HepG2 (cell line): ENCODE measurements at regions not wholly inside any gene's neighbourhood (a gene's known extent, or its start where the extent isn't known, plus 50 kb on each side); places are given as distances from the start of the nearest gene placed in this dataset.

Experiments used
- ATAC-seq: fragments of 200-7000 bp; cut with Tn5 transposase; 3 replicates; pipeline ENCODE4 v1.9.1; 2020; ENCODE audit warnings: mild to moderate bottlenecking, moderate library complexity
- BruUV-seq: library from RNA; stranded (reverse); fragments of 400-500 nt; replicated peaks from 2 replicates; lab custom pipeline; 2021; lab: Mats Ljungman, UMichigan
- CTCF ChIA-PET: fragments of 300-600 bp; formaldehyde crosslinking; extraction: SDS; loops from one replicate; lab custom pipeline; 2021; ENCODE audit warnings: low total read pairs, inconsistent platforms, low intra/inter-chr PET ratio; lab: Yijun Ruan, JAX
- POLR2A ChIA-PET: fragments of 350-600 bp; sonication (Branson Sonifier 250); formaldehyde crosslinking; loops from one replicate; lab custom pipeline; 2020; ENCODE audit warnings: antibody characterized with exemption, inconsistent platforms; lab: Yijun Ruan, JAX
- DNase-seq: peaks from one replicate; pipeline ENCODE4 v3.0.0-alpha.2; 2015; ENCODE audit warnings: low spot score
- FAIRE-seq: peaks from 3 replicates; lab custom pipeline; 2011; peaks lifted over from hg19 to GRCh38; lab: Jason Lieb, UNC
- H2AFZ ChIP-seq: one replicate; pipeline ENCODE4 v1.6.1; 2011; ENCODE audit warnings: low read length, inconsistent platforms
- H3K27ac ChIP-seq: fragments of 300-600 bp; 3 replicates; pipeline ENCODE4 v1.8.0; 2011; ENCODE audit warnings: mixed run types, mild to moderate bottlenecking, mixed read lengths, low read length, inconsistent platforms; ENCODE audit not compliant: insufficient read depth; ENCODE audit errors: extremely low read length
- H3K27me3 ChIP-seq, 2 experiments: fragments of 200-600 bp in 1 of 2; 2 replicates in 1 of 2; 3 replicates in 1 of 2; pipeline versions ENCODE4 v1.6.0 to v1.8.0; 2011; ENCODE audit warnings: low read length in 2 of 2, mild to moderate bottlenecking in 2 of 2, moderate library complexity in 2 of 2, inconsistent platforms in 1 of 2; ENCODE audit not compliant: insufficient read depth in 2 of 2, control insufficient read depth in 1 of 2
- H3K36me3 ChIP-seq, 2 experiments: fragments of 200-600 bp in 1 of 2; replicated peaks in 1 of 2; 2 replicates in 1 of 2; 3 replicates in 1 of 2; pipeline versions ENCODE4 v1.5.1 to v1.8.0; 2011; ENCODE audit warnings: low read length in 2 of 2, inconsistent platforms in 1 of 2; ENCODE audit not compliant: insufficient read depth in 2 of 2, control insufficient read depth in 1 of 2
- H3K4me1 ChIP-seq: 2 replicates; pipeline ENCODE4 v1.5.1; 2012; ENCODE audit warnings: low read length, inconsistent platforms; ENCODE audit not compliant: insufficient read depth
- H3K4me2 ChIP-seq: 2 replicates; pipeline ENCODE4 v1.6.0; 2011; ENCODE audit warnings: low read depth, low read length, inconsistent platforms
- H3K4me3 ChIP-seq, 3 experiments: fragments of 200-600 bp in 1 of 3; sonication (generic), shearing (Covaris generic) in 1 of 3; replicated peaks in 1 of 3; 2 replicates each; pipeline ENCODE4 v1.5.1; 2011 to 2016; ENCODE audit warnings: low read length in 3 of 3, inconsistent platforms in 2 of 3, low read depth in 2 of 3, mild to moderate bottlenecking in 2 of 3, control low read depth in 1 of 3, mixed read lengths in 1 of 3; ENCODE audit not compliant: insufficient read depth in 1 of 3
- H3K79me2 ChIP-seq: one replicate; pipeline ENCODE4 v1.6.1; 2011; ENCODE audit warnings: low read length, inconsistent platforms; ENCODE audit not compliant: insufficient read depth
- H3K9ac ChIP-seq: 2 replicates; pipeline ENCODE4 v1.6.0; 2011; ENCODE audit warnings: mild to moderate bottlenecking, low read depth, low read length, inconsistent platforms; ENCODE audit not compliant: insufficient read depth
- H3K9me3 ChIP-seq: 2 replicates; pipeline ENCODE4 v1.5.1; 2012; ENCODE audit warnings: mild to moderate bottlenecking, low read length
- H4K20me1 ChIP-seq: 2 replicates; pipeline ENCODE4 v1.6.0; 2011; ENCODE audit warnings: inconsistent platforms, mild to moderate bottlenecking, low read length, moderate library complexity; ENCODE audit not compliant: insufficient read depth
- E2F5 ChIP-seq: sonication (generic); formaldehyde crosslinking; conservative IDR thresholded peaks from 2 replicates; pipeline ENCODE4 v1.4.0; 2020; ENCODE audit warnings: missing genetic modification reagents
- ELF1 ChIP-seq: sonication (generic); formaldehyde crosslinking; IDR thresholded peaks from 2 replicates; pipeline ENCODE4 v1.4.0; 2020; ENCODE audit warnings: missing genetic modification reagents
- FOXM1 ChIP-seq: sonication (generic); formaldehyde crosslinking; IDR thresholded peaks from 2 replicates; pipeline ENCODE4 v1.5.0; 2020; ENCODE audit warnings: missing genetic modification reagents
- JUNB ChIP-seq: sonication (generic); formaldehyde crosslinking; IDR thresholded peaks from 2 replicates; pipeline ENCODE4 v1.8.0; 2022; ENCODE audit warnings: missing genetic modification reagents, mild to moderate bottlenecking, borderline replicate concordance
- MEIS1 ChIP-seq: sonication (generic); formaldehyde crosslinking; IDR thresholded peaks from 2 replicates; pipeline ENCODE4 v1.9.0; 2021; ENCODE audit warnings: mild to moderate bottlenecking, missing genetic modification reagents, moderate library complexity, borderline replicate concordance
- RBM39 ChIP-seq: fragments of 200-400 bp; formaldehyde crosslinking; IDR thresholded peaks from one replicate; pipeline ENCODE4 v1.6.1; 2018; ENCODE audit warnings: antibody characterized with exemption, mild to moderate bottlenecking, low read depth, low read length; ENCODE audit not compliant: poor library complexity, severe bottlenecking
- SRSF9 ChIP-seq: fragments of 200-400 bp; formaldehyde crosslinking; IDR thresholded peaks from 2 replicates; pipeline ENCODE4 v1.6.1; 2018; ENCODE audit warnings: borderline replicate concordance, mild to moderate bottlenecking, low read depth, low read length; ENCODE audit not compliant: insufficient read depth, poor library complexity, severe bottlenecking
- TCF12 ChIP-seq, 2 experiments: fragments of 450-650 bp in 1 of 2; sonication (generic) in 1 of 2; formaldehyde crosslinking in 1 of 2; IDR thresholded peaks; 2 replicates each; pipeline versions ENCODE4 v1.6.1 to v1.8.0; 2017 to 2022; ENCODE audit warnings: antibody characterized with exemption in 1 of 2, mild to moderate bottlenecking in 1 of 2, missing genetic modification reagents in 1 of 2, moderate library complexity in 1 of 2
- ZNF841 ChIP-seq: sonication (generic); formaldehyde crosslinking; IDR thresholded peaks from 2 replicates; pipeline ENCODE4 v1.8.1; 2023; ENCODE audit warnings: missing genetic modification reagents, borderline replicate concordance
- WGBS: methylation state at CpG from one replicate; pipeline ENCODE4 v1.1.6; 2017; ENCODE audit warnings: low lambda C conversion rate; 5-methylcytosine and 5-hydroxymethylcytosine counted together
- in situ Hi-C: cut with HindIII; loops from 2 replicates; pipeline ENCODE4 v1.10.0; 2017; ENCODE audit warnings: low pct_unique_long_range_greater_than_20kb; ENCODE audit not compliant: extremely low pct_ligation_motif_present
- intact Hi-C: fragments of 100-400 bp; cut with micrococcal nuclease; formaldehyde crosslinking; loops from one replicate; pipeline ENCODE4 v1.10.0; 2022; ENCODE audit not compliant: unreplicated experiment
- TF ChIP-seq, protein P1 (sequence below): sonication (generic); formaldehyde crosslinking; IDR thresholded peaks from 2 replicates; pipeline ENCODE4 v1.5.1; 2020; ENCODE audit warnings: mild to moderate bottlenecking, missing genetic modification reagents, borderline replicate concordance

- H3K4me1 ChIP-seq, result no peaks in the 10 kb centered on the region
- H3K27ac ChIP-seq, result no peak overlapping the region
- H4K20me1 ChIP-seq, result no peaks in the 10 kb centered on the region
- no peak overlapping the region for H2AFZ ChIP-seq
- in situ Hi-C loops, result no loop called here
- ChIA-PET CTCF (no interaction called here), POLR2A (no interaction called here)
- no TSS peak for BruUV-seq
- WGBS, result 57% methylated on average over 1 of the region's 1 CpG
- intact Hi-C loops, result no loop called here
- DNase-seq, result no peak
- no peaks in the 10 kb centered on the region for H3K79me2 ChIP-seq
- ATAC-seq, result no peak
- H3K4me3 ChIP-seq, result no peak overlapping the region
- TF ChIP-seq ZNF841 (CRISPR knock-in tag), result no peak
- TF ChIP-seq SRSF9, result no peak
- TF ChIP-seq E2F5, result no peak
- TF ChIP-seq TCF12 (IDR thresholded peaks at IDR 0.05), result no peak
- no peak for TF ChIP-seq TCF12 (CRISPR knock-in tag; IDR thresholded peaks at IDR 0.05)
- TF ChIP-seq MEIS1 (CRISPR knock-in tag), result no peak
- TF ChIP-seq FOXM1 (CRISPR knock-in tag), result no peak
- FAIRE-seq, result no peak
- no peaks in the 10 kb centered on the region for H3K9me3 ChIP-seq
- H3K4me2 ChIP-seq, result no peak overlapping the region
- H3K9ac ChIP-seq, result no peak overlapping the region
- no peaks in the 10 kb centered on the region for H3K36me3 ChIP-seq
- H3K27me3 ChIP-seq, result peaks cover 0 to 15% of the 10 kb centered on the region in 2 experiments; a peak in 3 of 5 replicates
These were observed 250.5 kb downstream of the AACS start for GRCh38 chr12:125315771-125316170.

- H3K36me3 ChIP-seq, result no peaks in the 10 kb centered on the region
- H3K4me2 ChIP-seq, result no peak overlapping the region
- no peaks in the 10 kb centered on the region for H4K20me1 ChIP-seq
- DNase-seq (no peak), ATAC-seq (no peak), FAIRE-seq (no peak)
- H3K9ac ChIP-seq, result no peak overlapping the region
- no peak for TF ChIP-seq RBM39
- TF ChIP-seq, protein P1, sequence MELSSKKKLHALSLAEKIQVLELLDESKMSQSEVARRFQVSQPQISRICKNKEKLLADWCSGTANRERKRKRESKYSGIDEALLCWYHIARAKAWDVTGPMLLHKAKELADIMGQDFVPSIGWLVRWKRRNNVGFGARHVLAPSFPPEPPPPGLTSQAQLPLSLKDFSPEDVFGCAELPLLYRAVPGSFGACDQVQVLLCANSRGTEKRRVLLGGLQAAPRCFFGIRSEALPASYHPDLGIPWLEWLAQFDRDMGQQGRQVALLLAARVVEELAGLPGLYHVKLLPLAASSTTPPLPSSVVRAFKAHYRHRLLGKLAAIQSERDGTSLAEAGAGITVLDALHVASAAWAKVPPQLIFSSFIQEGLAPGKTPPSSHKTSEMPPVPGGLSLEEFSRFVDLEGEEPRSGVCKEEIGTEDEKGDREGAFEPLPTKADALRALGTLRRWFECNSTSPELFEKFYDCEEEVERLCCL, result no peak
- no peak for TF ChIP-seq ELF1 (CRISPR knock-in tag)
- TF ChIP-seq JUNB (CRISPR knock-in tag), result no peak
- no peaks in the 10 kb centered on the region for H3K4me1 ChIP-seq
- no peak overlapping the region for H3K27ac ChIP-seq
- no TSS peak for BruUV-seq
- no peak overlapping the region for H3K4me3 ChIP-seq
- CTCF ChIA-PET, result no interaction called here
- intact Hi-C loops, result no loop called here
- no peak overlapping the region for H2AFZ ChIP-seq
- POLR2A ChIA-PET, result no interaction called here
- H3K27me3 ChIP-seq, result peaks cover 2 to 15% of the 10 kb centered on the region in 2 experiments; a peak in 3 of 5 replicates
- WGBS, result 9% methylated on average over 6 of the region's 6 CpGs
- no peaks in the 10 kb centered on the region for H3K9me3 ChIP-seq
- no peaks in the 10 kb centered on the region for H3K79me2 ChIP-seq
- in situ Hi-C loops, result no loop called here
These were observed 254.9 kb downstream of the AACS start for GRCh38 chr12:125320177-125320576.
